HCT116 (cell line): ENCODE measurements at regions not wholly inside any gene's neighbourhood (a gene's known extent, or its start where the extent isn't known, plus 50 kb on each side); places are given as distances from the start of the nearest gene placed in this dataset.

Experiments used
- ATAC-seq: fragments of 200-7000 bp; cut with Tn5 transposase; 2 replicates; pipeline ENCODE4 v1.9.1; 2020; ENCODE audit warnings: mild to moderate bottlenecking, moderate library complexity
- BruUV-seq: library from RNA; stranded (reverse); fragments of 400-500 nt; replicated peaks from 2 replicates; lab custom pipeline; 2021; lab: Mats Ljungman, UMichigan
- CTCF ChIA-PET: fragments of 300-600 bp; sonication (Branson Sonifier 250); formaldehyde crosslinking; loops from one replicate; lab custom pipeline; 2021; ENCODE audit warnings: antibody characterized with exemption; lab: Charles Lee
- POLR2A ChIA-PET: fragments of 300-600, 350-600 bp; sonication (Branson Sonifier 250); formaldehyde crosslinking; loops from one replicate; lab custom pipeline; 2021; ENCODE audit warnings: antibody characterized with exemption; lab: Charles Lee
- RAD21 ChIA-PET, 2 experiments: fragments of 300-600 bp; sonication (Branson Sonifier 250); formaldehyde crosslinking; loops; one replicate each; lab custom pipeline; 2023; ENCODE audit warnings: low total read pairs in 2 of 2; ENCODE audit not compliant: uncharacterized antibody in 2 of 2, unreplicated experiment in 2 of 2, low non-redundant PET in 1 of 2; lab: Charles Lee
- DNase-seq: peaks from one replicate; pipeline ENCODE4 v3.0.0-alpha.2; 2010; ENCODE audit warnings: low read depth, low spot score
- H2AFZ ChIP-seq: fragments of 200-600 bp; shearing (Covaris generic), sonication (generic); 2 replicates; pipeline ENCODE4 v1.6.1; 2017; ENCODE audit warnings: low read depth, mixed run types, mixed read lengths, antibody characterized with exemption, low read length; ENCODE audit not compliant: poor library complexity, severe bottlenecking
- H3K27ac ChIP-seq: 2 replicates; pipeline ENCODE4 v1.5.1; 2012; ENCODE audit warnings: low read depth, low read length
- H3K27me3 ChIP-seq: fragments of 200-600 bp; sonication (generic); 2 replicates; pipeline ENCODE4 v1.6.1; 2016; ENCODE audit warnings: mixed run types, low read length, mixed read lengths; ENCODE audit not compliant: insufficient read depth
- H3K36me3 ChIP-seq, 2 experiments: fragments of 200-500 bp in 1 of 2; fragments of 200-600 bp in 1 of 2; sonication (Bioruptor generic) in 1 of 2; sonication (generic) in 1 of 2; 2 replicates each; pipeline versions ENCODE4 v1.5.1 to v1.6.1; 2014 to 2016; ENCODE audit warnings: low read length in 2 of 2, inconsistent platforms in 1 of 2, mixed read lengths in 1 of 2, mixed run types in 1 of 2; ENCODE audit not compliant: insufficient read depth in 2 of 2, control insufficient read depth in 1 of 2
- H3K4me1 ChIP-seq, 2 experiments: fragments of 200-600 bp in 1 of 2; sonication (generic) in 1 of 2; 2 replicates each; pipeline versions ENCODE4 v1.5.1 to v1.6.1; 2012 to 2017; ENCODE audit warnings: low read length in 2 of 2, inconsistent platforms in 1 of 2, mild to moderate bottlenecking in 1 of 2, mixed read lengths in 1 of 2, mixed run types in 1 of 2, moderate library complexity in 1 of 2; ENCODE audit not compliant: insufficient read depth in 2 of 2, control insufficient read depth in 1 of 2
- H3K4me2 ChIP-seq: fragments of 200-600 bp; sonication (generic); 2 replicates; pipeline ENCODE4 v1.6.1; 2017; ENCODE audit warnings: mixed run types, low read length, mixed read lengths
- H3K4me3 ChIP-seq, 2 experiments: fragments of 200-600 bp in 1 of 2; sonication (generic) in 1 of 2; replicated peaks in 1 of 2; 2 replicates each; pipeline ENCODE4 v1.5.1; 2011 to 2016; ENCODE audit warnings: low read length in 2 of 2, control low read depth in 1 of 2, low read depth in 1 of 2, mild to moderate bottlenecking in 1 of 2, mixed read lengths in 1 of 2, mixed run types in 1 of 2
- H3K79me2 ChIP-seq: fragments of 200-600 bp; sonication (generic); 2 replicates; pipeline ENCODE4 v1.6.1; 2017; ENCODE audit warnings: mild to moderate bottlenecking, mixed run types, low read length, moderate library complexity, mixed read lengths; ENCODE audit not compliant: insufficient read depth
- H3K9ac ChIP-seq: fragments of 200-600 bp; sonication (generic); 2 replicates; pipeline ENCODE4 v1.6.1; 2016; ENCODE audit warnings: low read length, mixed read lengths
- H3K9me2 ChIP-seq: fragments of 200-600 bp; sonication (generic), shearing (Covaris generic); 2 replicates; pipeline ENCODE4 v1.6.1; 2017; ENCODE audit warnings: mixed run types, mild to moderate bottlenecking, moderate library complexity; ENCODE audit not compliant: insufficient read depth
- H3K9me3 ChIP-seq, 2 experiments: fragments of 200-500 bp in 1 of 2; fragments of 200-600 bp in 1 of 2; sonication (Bioruptor generic) in 1 of 2; sonication (generic) in 1 of 2; 2 replicates each; pipeline ENCODE4 v1.6.1; 2014 to 2017; ENCODE audit warnings: low read length in 2 of 2, mixed read lengths in 2 of 2, inconsistent platforms in 1 of 2, low read depth in 1 of 2, mild to moderate bottlenecking in 1 of 2, mixed run types in 1 of 2, moderate library complexity in 1 of 2; ENCODE audit not compliant: control insufficient read depth in 1 of 2, insufficient read depth in 1 of 2
- H4K20me1 ChIP-seq: fragments of 200-600 bp; sonication (generic), shearing (Covaris generic); 2 replicates; pipeline ENCODE4 v1.6.1; 2017; ENCODE audit warnings: mixed run types, mild to moderate bottlenecking, moderate library complexity; ENCODE audit not compliant: insufficient read depth
- CBX3 ChIP-seq: IDR thresholded peaks from 2 replicates; pipeline ENCODE4 v1.6.1; 2012; ENCODE audit warnings: low read depth
- EGR1 ChIP-seq: IDR thresholded peaks from 2 replicates; pipeline ENCODE4 v1.6.1; 2012; ENCODE audit warnings: low read depth
- ELF1 ChIP-seq: IDR thresholded peaks from 2 replicates; pipeline ENCODE4 v1.6.1; 2012; ENCODE audit warnings: low read depth, borderline replicate concordance
- EZH2 ChIP-seq: fragments of 200-600 bp; sonication (generic); IDR thresholded peaks from 2 replicates; pipeline ENCODE4 v1.6.1; 2017; ENCODE audit warnings: antibody characterized with exemption, mixed run types
- EZH2phosphoT487 ChIP-seq: fragments of 200-600 bp; IDR thresholded peaks from 2 replicates; pipeline ENCODE4 v1.6.1; 2018; ENCODE audit warnings: antibody characterized with exemption, borderline replicate concordance
- FOSL1 ChIP-seq: IDR thresholded peaks from 2 replicates; pipeline ENCODE4 v1.6.1; 2012; ENCODE audit warnings: low read depth
- JUND ChIP-seq: IDR thresholded peaks from 2 replicates; pipeline ENCODE4 v1.6.1; 2012
- POLR2A ChIP-seq: IDR thresholded peaks from 2 replicates; pipeline ENCODE4 v1.7.0; 2011; ENCODE audit warnings: borderline replicate concordance; ENCODE audit not compliant: insufficient read depth, insufficient read length; ENCODE audit errors: extremely low read depth
- POLR2AphosphoS5 ChIP-seq: IDR thresholded peaks from 2 replicates; pipeline ENCODE4 v1.6.1; 2011; ENCODE audit warnings: mild to moderate bottlenecking, low read depth, low read length, moderate library complexity
- SP1 ChIP-seq: IDR thresholded peaks from 2 replicates; pipeline ENCODE4 v1.6.1; 2012; ENCODE audit warnings: low read depth
- SRF ChIP-seq: IDR thresholded peaks from 2 replicates; pipeline ENCODE4 v1.6.1; 2012; ENCODE audit warnings: low read depth
- TCF7L2 ChIP-seq: IDR thresholded peaks from 2 replicates; pipeline ENCODE4 v1.7.0; 2011; ENCODE audit warnings: borderline replicate concordance, inconsistent platforms; ENCODE audit not compliant: insufficient read depth, insufficient read length; ENCODE audit errors: extremely low read depth
- YY1 ChIP-seq: IDR thresholded peaks from 2 replicates; pipeline ENCODE4 v1.6.1; 2011; ENCODE audit warnings: low read length, low read depth, moderate library complexity, mild to moderate bottlenecking; ENCODE audit not compliant: insufficient replicate concordance; ENCODE audit errors: extremely low read depth
- ZFX ChIP-seq: fragments of 450-650 bp; IDR thresholded peaks from 2 replicates; pipeline ENCODE4 v1.6.1; 2017
- ZNF274 ChIP-seq: fragments of 200-500 bp; sonication (Bioruptor generic); IDR thresholded peaks from 2 replicates; pipeline ENCODE4 v1.6.1; 2014; ENCODE audit warnings: mild to moderate bottlenecking, low read depth, low read length, inconsistent platforms
- intact Hi-C: fragments of 100-400 bp; cut with micrococcal nuclease; formaldehyde crosslinking; loops from 2 replicates; pipeline ENCODE4 v1.10.0; 2022
- TF ChIP-seq, protein P1 (sequence below): IDR thresholded peaks from 2 replicates; pipeline ENCODE4 v1.6.1; 2012
- TF ChIP-seq, protein P2 (sequence below), 3 experiments: fragments of 200-600 bp in 1 of 3; sonication (generic) in 1 of 3; IDR thresholded peaks in 2 of 3; conservative IDR thresholded peaks in 1 of 3; 2 replicates each; pipeline ENCODE4 v1.5.1; 2012 to 2017; ENCODE audit warnings: low read depth in 2 of 3, low read length in 2 of 3, antibody characterized with exemption in 1 of 3, borderline replicate concordance in 1 of 3, control low read depth in 1 of 3, mild to moderate bottlenecking in 1 of 3, mixed read lengths in 1 of 3, mixed run types in 1 of 3, moderate library complexity in 1 of 3; ENCODE audit not compliant: insufficient read depth in 1 of 3
- TF ChIP-seq, protein P3 (sequence below): IDR thresholded peaks from 2 replicates; pipeline ENCODE4 v1.6.1; 2012

DNA sequence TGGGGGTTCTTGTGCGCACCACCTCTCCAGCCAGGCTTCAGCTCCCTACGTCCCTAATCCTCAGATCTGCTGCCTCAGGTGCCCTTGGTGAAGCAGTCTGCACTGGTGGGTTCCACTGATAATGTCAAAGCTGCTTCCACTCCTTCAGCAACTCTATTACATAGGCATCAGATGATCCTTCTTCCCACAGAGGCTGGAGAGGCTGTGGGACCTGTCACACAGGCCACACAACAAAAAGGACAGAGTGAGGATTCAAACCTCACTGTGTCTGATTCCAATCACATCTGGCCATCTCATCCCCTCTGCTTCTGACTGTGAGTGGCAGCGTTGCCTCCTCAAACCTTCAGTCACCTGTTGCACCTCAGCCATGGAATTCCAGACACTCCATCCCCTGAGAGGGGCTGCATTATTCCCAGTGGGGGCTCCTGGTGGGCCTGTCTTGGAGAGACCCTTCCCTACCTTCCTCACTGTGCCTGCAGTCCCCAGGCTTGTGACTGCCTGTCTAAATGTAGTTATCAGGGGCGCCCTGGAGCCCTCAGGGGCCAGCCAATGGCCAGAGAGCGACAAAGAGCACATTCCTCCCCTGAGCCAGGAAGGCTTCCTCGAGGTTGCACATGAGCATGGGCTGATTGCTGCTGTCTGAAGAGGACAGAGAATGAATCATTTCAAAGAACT, 211.4 kb upstream of the ECI2 start:
- H3K79me2 ChIP-seq = no peaks in the 10 kb centered on the region
- no peak overlapping the region for H3K4me2 ChIP-seq
- intact Hi-C loops = no loop called here
- no peak overlapping the region for H3K9ac ChIP-seq
- H2AFZ ChIP-seq = no peak overlapping the region
- RAD21 ChIA-PET = no interaction called here
- ATAC-seq (no peak), DNase-seq (no peak)
- CTCF ChIA-PET = no interaction called here
- H3K4me1 ChIP-seq = peaks cover 5 to 7% of the 10 kb centered on the region in 2 experiments; a peak in 3 of 4 replicates
- H3K9me2 ChIP-seq = no peaks in the 10 kb centered on the region; the same call in 1 of the 2 replicates
- H3K36me3 ChIP-seq = no peaks in the 10 kb centered on the region
- H3K9me3 ChIP-seq = no peaks in the 10 kb centered on the region
- no peaks in the 10 kb centered on the region for H3K27me3 ChIP-seq
- H3K4me3 ChIP-seq = no peak overlapping the region
- POLR2A ChIA-PET = no interaction called here
- no peaks in the 10 kb centered on the region for H4K20me1 ChIP-seq
- no peak for TF ChIP-seq EZH2
- TF ChIP-seq ZFX = no peak
- H3K27ac ChIP-seq = no peak overlapping the region
- BruUV-seq = no TSS peak

DNA sequence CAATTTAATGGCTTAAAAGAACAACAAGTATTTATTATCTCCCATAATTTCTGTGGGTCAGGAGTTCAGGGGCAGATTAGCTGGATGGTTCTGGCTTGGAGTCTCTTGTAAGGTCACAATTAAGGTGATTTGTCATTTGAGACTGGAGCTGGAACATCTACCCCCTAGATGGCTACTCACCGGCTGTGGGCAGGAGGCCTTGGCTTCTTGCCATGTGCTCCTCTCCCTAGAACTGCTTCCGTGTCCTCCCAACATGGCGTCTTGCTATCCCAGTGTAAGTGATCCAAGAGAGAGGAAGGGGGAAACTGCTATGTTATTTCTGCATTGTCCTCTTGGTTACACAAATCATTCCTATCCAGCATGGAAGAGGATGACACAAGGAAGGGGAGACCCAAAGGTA, 210.2 kb upstream of the ECI2 start:
- intact Hi-C loops = no loop called here
- Histone ChIP-seq H3K4me3 (no peak overlapping the region), H3K9me2 (no peaks in the 10 kb centered on the region; the same call in 1 of the 2 replicates), H3K4me2 (no peak overlapping the region), H3K4me1 (no peaks in the 10 kb centered on the region), H3K79me2 (no peaks in the 10 kb centered on the region), H3K27ac (no peak overlapping the region), H4K20me1 (no peaks in the 10 kb centered on the region), H3K9me3 (no peaks in the 10 kb centered on the region), H2AFZ (no peak overlapping the region), H3K27me3 (no peaks in the 10 kb centered on the region), H3K36me3 (no peaks in the 10 kb centered on the region), H3K9ac (no peak overlapping the region)
- ChIA-PET POLR2A (no interaction called here), RAD21 (no interaction called here), CTCF (no interaction called here)
- ATAC-seq (no peak), DNase-seq (no peak)
- no TSS peak for BruUV-seq
- TF ChIP-seq TCF7L2 = no peak
- TF ChIP-seq EGR1 = no peak
- no peak for TF ChIP-seq SRF
- TF ChIP-seq EZH2 = no peak
- TF ChIP-seq, protein P1, sequence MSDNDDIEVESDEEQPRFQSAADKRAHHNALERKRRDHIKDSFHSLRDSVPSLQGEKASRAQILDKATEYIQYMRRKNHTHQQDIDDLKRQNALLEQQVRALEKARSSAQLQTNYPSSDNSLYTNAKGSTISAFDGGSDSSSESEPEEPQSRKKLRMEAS = no peak
- TF ChIP-seq FOSL1 = no peak
- TF ChIP-seq, protein P2, sequence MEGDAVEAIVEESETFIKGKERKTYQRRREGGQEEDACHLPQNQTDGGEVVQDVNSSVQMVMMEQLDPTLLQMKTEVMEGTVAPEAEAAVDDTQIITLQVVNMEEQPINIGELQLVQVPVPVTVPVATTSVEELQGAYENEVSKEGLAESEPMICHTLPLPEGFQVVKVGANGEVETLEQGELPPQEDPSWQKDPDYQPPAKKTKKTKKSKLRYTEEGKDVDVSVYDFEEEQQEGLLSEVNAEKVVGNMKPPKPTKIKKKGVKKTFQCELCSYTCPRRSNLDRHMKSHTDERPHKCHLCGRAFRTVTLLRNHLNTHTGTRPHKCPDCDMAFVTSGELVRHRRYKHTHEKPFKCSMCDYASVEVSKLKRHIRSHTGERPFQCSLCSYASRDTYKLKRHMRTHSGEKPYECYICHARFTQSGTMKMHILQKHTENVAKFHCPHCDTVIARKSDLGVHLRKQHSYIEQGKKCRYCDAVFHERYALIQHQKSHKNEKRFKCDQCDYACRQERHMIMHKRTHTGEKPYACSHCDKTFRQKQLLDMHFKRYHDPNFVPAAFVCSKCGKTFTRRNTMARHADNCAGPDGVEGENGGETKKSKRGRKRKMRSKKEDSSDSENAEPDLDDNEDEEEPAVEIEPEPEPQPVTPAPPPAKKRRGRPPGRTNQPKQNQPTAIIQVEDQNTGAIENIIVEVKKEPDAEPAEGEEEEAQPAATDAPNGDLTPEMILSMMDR (IDR thresholded peaks at IDR 0.05 in 2 of 3, conservative IDR thresholded peaks at IDR 0.05 in 1 of 3; ENCODE audit: borderline replicate concordance in 1 of 3, insufficient read depth in 1 of 3, low read depth in 2 of 3, low read length in 2 of 3) = no peak
- no peak for TF ChIP-seq CBX3
- TF ChIP-seq EZH2phosphoT487 = no peak
- TF ChIP-seq ELF1 = no peak
- TF ChIP-seq ZNF274 = no peak
- no peak for TF ChIP-seq JUND
- no peak for TF ChIP-seq POLR2A
- TF ChIP-seq POLR2AphosphoS5 = no peak
- no peak for TF ChIP-seq SP1
- TF ChIP-seq, protein P3, sequence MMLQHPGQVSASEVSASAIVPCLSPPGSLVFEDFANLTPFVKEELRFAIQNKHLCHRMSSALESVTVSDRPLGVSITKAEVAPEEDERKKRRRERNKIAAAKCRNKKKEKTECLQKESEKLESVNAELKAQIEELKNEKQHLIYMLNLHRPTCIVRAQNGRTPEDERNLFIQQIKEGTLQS = no peak
- TF ChIP-seq YY1 = no peak
